GM21723 (cell line): ENCODE measurements at regions not wholly inside any gene's neighbourhood (a gene's known extent, or its start where the extent isn't known, plus 50 kb on each side); places are given as distances from the start of the nearest gene placed in this dataset.

ENCODE experiments used
- ATAC-seq: cut with Tn5 transposase; IDR thresholded peaks from one replicate; pipeline ENCODE4 v1.9.1; 2021; ENCODE audit warnings: mild to moderate bottlenecking, moderate library complexity; ENCODE audit not compliant: unreplicated experiment

- no peak for ATAC-seq
These were observed 765.2 kb upstream of the SEL1L start for GRCh38 chr14:82298811-82299210.

GRCh38 chr14:82309199-82309598 is 775.5 kb upstream of the SEL1L start:
- no peak for ATAC-seq

- ATAC-seq: no peak
These were observed 780.2 kb upstream of the SEL1L start for GRCh38 chr14:82313889-82314288.

GRCh38 chr14:82328442-82328841 is 794.8 kb upstream of the SEL1L start:
- ATAC-seq: no peak

GRCh38 chr14:82341261-82341810 is 807.7 kb upstream of the SEL1L start:
- no peak for ATAC-seq

- ATAC-seq: no peak
These were observed 808.9 kb upstream of the SEL1L start for GRCh38 chr14:82342596-82342995.

GRCh38 chr14:82345184-82345583 is 811.5 kb upstream of the SEL1L start:
- ATAC-seq: no peak

- no peak for ATAC-seq
These were observed 820.5 kb upstream of the SEL1L start for GRCh38 chr14:82354126-82354525.

GRCh38 chr14:82359201-82359600 is 825.5 kb upstream of the SEL1L start:
- no peak for ATAC-seq

GRCh38 chr14:82362452-82362851 is 828.8 kb upstream of the SEL1L start:
- no peak for ATAC-seq

- ATAC-seq: no peak
These were observed 831.8 kb upstream of the SEL1L start for GRCh38 chr14:82365471-82365870.

- ATAC-seq: no peak
These were observed 833.1 kb upstream of the SEL1L start for GRCh38 chr14:82366803-82367202.

- no peak for ATAC-seq
These were observed 845.6 kb upstream of the SEL1L start for GRCh38 chr14:82379291-82379690.

- no peak for ATAC-seq
These were observed 851.4 kb upstream of the SEL1L start for GRCh38 chr14:82385048-82385447.

GRCh38 chr14:82387699-82388098 is 854.0 kb upstream of the SEL1L start:
- no peak for ATAC-seq

- ATAC-seq: no peak
These were observed 854.8 kb upstream of the SEL1L start for GRCh38 chr14:82388488-82388887.

- ATAC-seq: no peak
These were observed 856.9 kb upstream of the SEL1L start for GRCh38 chr14:82390586-82390985.

GRCh38 chr14:82394916-82395315 is 861.3 kb upstream of the SEL1L start:
- no peak for ATAC-seq

- no peak for ATAC-seq
These were observed 864.6 kb upstream of the SEL1L start for GRCh38 chr14:82398256-82398655.

GRCh38 chr14:82403987-82404386 is 870.3 kb upstream of the SEL1L start:
- ATAC-seq: no peak

- no peak for ATAC-seq
These were observed 876.4 kb upstream of the SEL1L start for GRCh38 chr14:82410064-82410463.

- no peak for ATAC-seq
These were observed 877.6 kb upstream of the SEL1L start for GRCh38 chr14:82411298-82411697.

- ATAC-seq: no peak
These were observed 878.9 kb upstream of the SEL1L start for GRCh38 chr14:82412545-82412944.
